GM12865 (cell line): ENCODE measurements at regions not wholly inside any gene's neighbourhood (a gene's known extent, or its start where the extent isn't known, plus 50 kb on each side); places are given as distances from the start of the nearest gene placed in this dataset.

ENCODE experiments used
- DNase-seq: peaks from one replicate; pipeline ENCODE4 v3.0.0; 2010; ENCODE audit warnings: low read depth
- H3K4me3 ChIP-seq: 2 replicates; pipeline ENCODE4 v1.5.1; 2011; ENCODE audit warnings: mild to moderate bottlenecking, low read depth, low read length, control low read depth
- TF ChIP-seq, protein P1 (sequence below): IDR thresholded peaks from 2 replicates; pipeline ENCODE4 v1.5.1; 2011; ENCODE audit warnings: low read length, control low read depth, low read depth, inconsistent platforms; ENCODE audit not compliant: insufficient read depth; ENCODE audit errors: missing control alignments

DNA sequence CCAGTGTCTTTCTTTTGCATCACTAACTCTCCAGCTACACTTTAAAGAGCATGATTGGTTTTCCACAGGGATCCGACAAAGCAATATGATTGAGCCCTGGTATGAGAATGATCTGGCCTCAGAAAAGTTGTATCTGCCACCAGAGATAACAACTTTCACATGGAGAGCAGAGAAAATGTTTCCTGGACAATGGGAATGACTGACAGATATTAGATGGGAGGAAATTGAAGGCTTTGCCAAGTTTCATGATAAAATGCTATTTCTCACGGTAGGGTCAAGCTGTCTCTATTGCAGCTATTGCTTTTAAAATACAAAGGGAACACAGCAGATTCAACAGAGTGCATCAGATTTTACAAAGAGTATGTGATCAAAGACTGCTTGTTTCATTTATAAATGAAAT lies 56.4 kb upstream of the GLIS3 start:
- no peak for DNase-seq
- H3K4me3 ChIP-seq: no peak overlapping the region
- TF ChIP-seq, protein P1, sequence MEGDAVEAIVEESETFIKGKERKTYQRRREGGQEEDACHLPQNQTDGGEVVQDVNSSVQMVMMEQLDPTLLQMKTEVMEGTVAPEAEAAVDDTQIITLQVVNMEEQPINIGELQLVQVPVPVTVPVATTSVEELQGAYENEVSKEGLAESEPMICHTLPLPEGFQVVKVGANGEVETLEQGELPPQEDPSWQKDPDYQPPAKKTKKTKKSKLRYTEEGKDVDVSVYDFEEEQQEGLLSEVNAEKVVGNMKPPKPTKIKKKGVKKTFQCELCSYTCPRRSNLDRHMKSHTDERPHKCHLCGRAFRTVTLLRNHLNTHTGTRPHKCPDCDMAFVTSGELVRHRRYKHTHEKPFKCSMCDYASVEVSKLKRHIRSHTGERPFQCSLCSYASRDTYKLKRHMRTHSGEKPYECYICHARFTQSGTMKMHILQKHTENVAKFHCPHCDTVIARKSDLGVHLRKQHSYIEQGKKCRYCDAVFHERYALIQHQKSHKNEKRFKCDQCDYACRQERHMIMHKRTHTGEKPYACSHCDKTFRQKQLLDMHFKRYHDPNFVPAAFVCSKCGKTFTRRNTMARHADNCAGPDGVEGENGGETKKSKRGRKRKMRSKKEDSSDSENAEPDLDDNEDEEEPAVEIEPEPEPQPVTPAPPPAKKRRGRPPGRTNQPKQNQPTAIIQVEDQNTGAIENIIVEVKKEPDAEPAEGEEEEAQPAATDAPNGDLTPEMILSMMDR: no peak

DNA sequence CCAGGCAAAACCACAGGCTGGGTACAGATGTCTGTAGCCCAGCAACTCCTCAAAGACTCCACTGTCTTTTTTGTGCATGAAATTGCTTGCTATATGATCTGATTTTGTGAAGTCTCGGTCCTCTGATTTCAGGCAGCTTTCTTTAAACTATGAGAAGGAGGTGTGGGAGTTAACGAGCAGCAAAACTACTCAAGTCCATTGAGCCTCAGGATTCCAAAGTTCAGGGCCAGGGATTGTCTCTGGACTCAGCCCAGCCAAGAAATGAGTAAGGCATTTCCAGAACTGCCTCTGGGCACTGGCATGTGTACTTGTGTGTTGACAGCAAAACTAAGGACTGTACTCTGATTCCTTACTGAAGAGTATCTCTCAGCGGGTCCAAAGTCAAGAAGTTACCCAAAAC lies 53.4 kb upstream of the GLIS3 start:
- no peak overlapping the region for H3K4me3 ChIP-seq
- TF ChIP-seq, protein P1: no peak
- DNase-seq: no peak

DNA sequence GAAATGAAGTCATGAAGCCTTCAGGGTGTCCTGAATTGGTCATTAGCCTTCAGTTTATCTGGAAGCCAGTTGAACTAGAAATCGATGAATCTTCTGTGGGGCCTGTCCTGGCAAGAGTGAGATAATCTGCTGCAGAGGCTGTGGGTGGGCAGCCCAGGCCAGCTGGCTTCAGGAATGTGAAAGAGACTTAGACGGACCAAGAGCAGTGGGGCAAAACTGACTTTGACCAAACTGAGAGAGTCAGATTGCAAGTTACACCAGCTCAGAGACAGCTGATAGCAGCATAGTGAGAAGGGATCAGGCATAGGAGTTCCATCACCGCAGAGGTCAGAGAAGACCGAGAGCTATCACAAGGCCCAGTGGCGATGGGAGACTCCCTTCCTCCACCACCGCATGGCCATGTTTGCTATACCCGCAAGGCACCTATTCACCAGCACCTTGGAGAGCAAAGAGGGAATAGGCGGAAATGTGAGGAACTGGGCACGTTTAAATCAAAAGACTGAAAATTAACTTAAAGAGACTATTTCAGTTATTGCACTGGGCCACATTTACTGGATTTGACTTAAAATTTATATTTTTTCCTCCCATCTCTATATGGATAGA lies 50.0 kb upstream of the GLIS3 start:
- TF ChIP-seq, protein P1: no peak
- no peak for DNase-seq
- no peak overlapping the region for H3K4me3 ChIP-seq
